ENCODE measurements at regions not wholly inside any gene's neighbourhood (a gene's known extent, or its start where the extent isn't known, plus 50 kb on each side); places are given as distances from the start of the nearest gene placed in this dataset.
A peak's percentile ranks its signal among the peaks of the same experiment; 100 is the strongest.

DNA sequence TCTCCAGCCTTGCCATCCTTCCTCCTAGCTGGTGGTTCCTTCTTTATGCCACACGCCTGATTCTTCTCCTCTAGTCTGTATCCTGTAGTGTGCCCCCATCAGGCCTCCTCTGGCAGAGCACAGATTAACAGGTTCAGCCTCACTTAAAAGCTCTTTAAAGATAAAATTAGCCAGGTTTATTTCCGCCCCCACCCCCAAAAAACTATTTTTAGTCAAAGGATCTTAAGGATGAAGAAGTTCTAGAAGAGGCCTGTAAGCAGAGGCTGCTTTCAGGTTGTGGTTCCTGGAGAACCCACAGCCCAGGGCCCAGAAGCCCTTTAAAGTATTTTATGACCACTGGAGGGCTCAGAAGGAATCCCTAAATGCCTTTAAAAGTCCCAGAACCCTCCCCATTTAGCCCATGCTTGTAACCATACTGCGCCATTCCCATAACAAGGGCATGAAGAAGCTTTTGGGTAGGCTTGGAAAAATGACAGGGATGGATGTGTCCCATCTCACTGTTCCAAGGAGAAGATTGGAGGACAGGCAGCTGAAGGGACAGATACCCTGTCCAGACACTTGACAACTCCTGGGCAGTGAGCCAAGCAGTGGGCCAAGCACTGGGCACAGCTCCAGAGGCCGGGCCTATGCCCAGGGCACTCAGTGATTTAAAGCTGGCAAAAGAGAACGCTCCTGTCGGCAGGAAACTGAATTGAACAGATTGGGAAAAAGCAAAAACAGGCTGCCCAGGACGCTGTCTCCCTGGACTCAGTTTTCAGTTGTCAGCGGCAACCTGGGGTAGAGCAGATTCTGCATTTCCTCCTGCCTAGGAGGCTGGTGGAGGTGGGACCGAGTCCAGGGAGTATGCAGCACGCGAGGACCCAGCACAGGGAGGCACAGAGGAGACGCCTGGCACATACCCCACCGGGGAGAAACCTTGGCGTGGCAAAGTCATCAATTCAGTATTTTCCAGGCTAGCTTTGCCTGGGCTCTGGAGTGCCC, 106.3 kb upstream of the SSBP2 start:
- ChIA-PET RAD21 (ENCODE audit: unreplicated experiment) (interaction anchor here (0.6 to 2.3 kb wide), 10 partner anchors 18 to 568 kb away, joined by 3 to 11 read pairs (median 3); partner anchors contain the start of gene SSBP2), POLR2A (interaction anchor here (0.9 kb wide), 1 partner anchor 53 kb away, joined by 3 read pairs; no protein-coding TSS in a partner anchor), CTCF (interaction anchor here (0.6 to 4.1 kb wide), 30 partner anchors 9 to 456 kb away, joined by 3 to 35 read pairs (median 3); partner anchors contain the start of gene SSBP2), SMC1A (ENCODE audit: uncharacterized antibody, unreplicated experiment) (interaction anchor here (0.8 to 3.9 kb wide), 16 partner anchors 9 to 430 kb away, joined by 3 to 20 read pairs (median 3); no protein-coding TSS in a partner anchor)
- no peak for DNase-seq (ENCODE audit: low read depth, low spot score)
- Histone ChIP-seq H3K36me3 (ENCODE audit: control insufficient read depth in 2 of 2, insufficient read depth in 2 of 2, low read length in 1 of 2) (no peaks in the 10 kb centered on the region), H3K9me3 (replicated peaks; ENCODE audit: control insufficient read depth, insufficient read depth, low read length) (no peaks in the 10 kb centered on the region), H2AFZ (ENCODE audit: control insufficient read depth, low read depth, low read length) (peak overlapping the region; percentile 26), H3K27ac (ENCODE audit: control insufficient read depth, insufficient read depth) (no peak overlapping the region), H4K20me1 (ENCODE audit: control insufficient read depth, insufficient read depth) (no peaks in the 10 kb centered on the region), H3K4me3 (no peak overlapping the region), H3K4me2 (ENCODE audit: control insufficient read depth, insufficient read depth) (no peak overlapping the region), H3K9ac (ENCODE audit: control insufficient read depth, insufficient read depth, low read length) (no peak overlapping the region), H3K4me1 (ENCODE audit: control insufficient read depth, insufficient read depth, low read length) (peaks cover 18% of the 10 kb centered on the region), H3K27me3 (replicated peaks in 1 of 2; ENCODE audit: control insufficient read depth in 2 of 2, insufficient read depth in 2 of 2, low read length in 1 of 2) (no peaks in the 10 kb centered on the region), H3K79me2 (ENCODE audit: control insufficient read depth, insufficient read depth, low read length) (no peaks in the 10 kb centered on the region)
- BruUV-seq (replicated peaks), result no TSS peak
- in situ Hi-C loops (cut with MboI) (no loop called here), intact Hi-C loops (cut with micrococcal nuclease; ENCODE audit: unreplicated experiment) (no loop called here)
- 72% methylated on average over 14 of the region's 14 CpGs for WGBS (ENCODE audit: insufficient coverage, insufficient replicate concordance, low lambda C conversion rate, missing lambda C conversion rate)
- peak; percentile 59 for ATAC-seq
- FAIRE-seq, result no peak
- TF ChIP-seq RAD21 (IDR thresholded peaks at IDR 0.05; ENCODE audit: insufficient read depth, low read depth, low read length), result peak; percentile 26; the same call in 1 of the 2 replicates
- TF ChIP-seq FOS (IDR thresholded peaks at IDR 0.05; ENCODE audit: borderline replicate concordance, extremely low read depth, insufficient read length), result no peak
- TF ChIP-seq, protein P1, sequence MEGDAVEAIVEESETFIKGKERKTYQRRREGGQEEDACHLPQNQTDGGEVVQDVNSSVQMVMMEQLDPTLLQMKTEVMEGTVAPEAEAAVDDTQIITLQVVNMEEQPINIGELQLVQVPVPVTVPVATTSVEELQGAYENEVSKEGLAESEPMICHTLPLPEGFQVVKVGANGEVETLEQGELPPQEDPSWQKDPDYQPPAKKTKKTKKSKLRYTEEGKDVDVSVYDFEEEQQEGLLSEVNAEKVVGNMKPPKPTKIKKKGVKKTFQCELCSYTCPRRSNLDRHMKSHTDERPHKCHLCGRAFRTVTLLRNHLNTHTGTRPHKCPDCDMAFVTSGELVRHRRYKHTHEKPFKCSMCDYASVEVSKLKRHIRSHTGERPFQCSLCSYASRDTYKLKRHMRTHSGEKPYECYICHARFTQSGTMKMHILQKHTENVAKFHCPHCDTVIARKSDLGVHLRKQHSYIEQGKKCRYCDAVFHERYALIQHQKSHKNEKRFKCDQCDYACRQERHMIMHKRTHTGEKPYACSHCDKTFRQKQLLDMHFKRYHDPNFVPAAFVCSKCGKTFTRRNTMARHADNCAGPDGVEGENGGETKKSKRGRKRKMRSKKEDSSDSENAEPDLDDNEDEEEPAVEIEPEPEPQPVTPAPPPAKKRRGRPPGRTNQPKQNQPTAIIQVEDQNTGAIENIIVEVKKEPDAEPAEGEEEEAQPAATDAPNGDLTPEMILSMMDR (IDR thresholded peaks at IDR 0.05 in 2 of 3, conservative IDR thresholded peaks at IDR 0.05 in 1 of 3; ENCODE audit: control insufficient read depth in 2 of 3, extremely low read depth in 1 of 3, insufficient read depth in 1 of 3, low read depth in 3 of 3, low read length in 3 of 3), result peak; percentile 19 to 54 (median 50)
- TF ChIP-seq, protein P2, sequence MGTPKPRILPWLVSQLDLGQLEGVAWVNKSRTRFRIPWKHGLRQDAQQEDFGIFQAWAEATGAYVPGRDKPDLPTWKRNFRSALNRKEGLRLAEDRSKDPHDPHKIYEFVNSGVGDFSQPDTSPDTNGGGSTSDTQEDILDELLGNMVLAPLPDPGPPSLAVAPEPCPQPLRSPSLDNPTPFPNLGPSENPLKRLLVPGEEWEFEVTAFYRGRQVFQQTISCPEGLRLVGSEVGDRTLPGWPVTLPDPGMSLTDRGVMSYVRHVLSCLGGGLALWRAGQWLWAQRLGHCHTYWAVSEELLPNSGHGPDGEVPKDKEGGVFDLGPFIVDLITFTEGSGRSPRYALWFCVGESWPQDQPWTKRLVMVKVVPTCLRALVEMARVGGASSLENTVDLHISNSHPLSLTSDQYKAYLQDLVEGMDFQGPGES (IDR thresholded peaks at IDR 0.05), result no peak
- TF ChIP-seq, protein P3, sequence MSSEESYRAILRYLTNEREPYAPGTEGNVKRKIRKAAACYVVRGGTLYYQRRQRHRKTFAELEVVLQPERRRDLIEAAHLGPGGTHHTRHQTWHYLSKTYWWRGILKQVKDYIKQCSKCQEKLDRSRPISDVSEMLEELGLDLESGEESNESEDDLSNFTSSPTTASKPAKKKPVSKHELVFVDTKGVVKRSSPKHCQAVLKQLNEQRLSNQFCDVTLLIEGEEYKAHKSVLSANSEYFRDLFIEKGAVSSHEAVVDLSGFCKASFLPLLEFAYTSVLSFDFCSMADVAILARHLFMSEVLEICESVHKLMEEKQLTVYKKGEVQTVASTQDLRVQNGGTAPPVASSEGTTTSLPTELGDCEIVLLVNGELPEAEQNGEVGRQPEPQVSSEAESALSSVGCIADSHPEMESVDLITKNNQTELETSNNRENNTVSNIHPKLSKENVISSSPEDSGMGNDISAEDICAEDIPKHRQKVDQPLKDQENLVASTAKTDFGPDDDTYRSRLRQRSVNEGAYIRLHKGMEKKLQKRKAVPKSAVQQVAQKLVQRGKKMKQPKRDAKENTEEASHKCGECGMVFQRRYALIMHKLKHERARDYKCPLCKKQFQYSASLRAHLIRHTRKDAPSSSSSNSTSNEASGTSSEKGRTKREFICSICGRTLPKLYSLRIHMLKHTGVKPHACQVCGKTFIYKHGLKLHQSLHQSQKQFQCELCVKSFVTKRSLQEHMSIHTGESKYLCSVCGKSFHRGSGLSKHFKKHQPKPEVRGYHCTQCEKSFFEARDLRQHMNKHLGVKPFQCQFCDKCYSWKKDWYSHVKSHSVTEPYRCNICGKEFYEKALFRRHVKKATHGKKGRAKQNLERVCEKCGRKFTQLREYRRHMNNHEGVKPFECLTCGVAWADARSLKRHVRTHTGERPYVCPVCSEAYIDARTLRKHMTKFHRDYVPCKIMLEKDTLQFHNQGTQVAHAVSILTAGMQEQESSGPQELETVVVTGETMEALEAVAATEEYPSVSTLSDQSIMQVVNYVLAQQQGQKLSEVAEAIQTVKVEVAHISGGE (CRISPR knock-in tag; IDR thresholded peaks at IDR 0.05), result no peak
- 0 out of 2 replicates have a peak, but pooled peaks have one; percentile 10 for TF ChIP-seq IKZF1 (conservative IDR thresholded peaks at IDR 0.05)
- no peak for TF ChIP-seq GATAD2B (conservative IDR thresholded peaks at IDR 0.05; ENCODE audit: low read depth)
- no peak for TF ChIP-seq SMAD1 (IDR thresholded peaks at IDR 0.05; ENCODE audit: low read depth, partially characterized antibody)
- no peak for TF ChIP-seq JUNB (IDR thresholded peaks at IDR 0.05)
- TF ChIP-seq, protein P4, sequence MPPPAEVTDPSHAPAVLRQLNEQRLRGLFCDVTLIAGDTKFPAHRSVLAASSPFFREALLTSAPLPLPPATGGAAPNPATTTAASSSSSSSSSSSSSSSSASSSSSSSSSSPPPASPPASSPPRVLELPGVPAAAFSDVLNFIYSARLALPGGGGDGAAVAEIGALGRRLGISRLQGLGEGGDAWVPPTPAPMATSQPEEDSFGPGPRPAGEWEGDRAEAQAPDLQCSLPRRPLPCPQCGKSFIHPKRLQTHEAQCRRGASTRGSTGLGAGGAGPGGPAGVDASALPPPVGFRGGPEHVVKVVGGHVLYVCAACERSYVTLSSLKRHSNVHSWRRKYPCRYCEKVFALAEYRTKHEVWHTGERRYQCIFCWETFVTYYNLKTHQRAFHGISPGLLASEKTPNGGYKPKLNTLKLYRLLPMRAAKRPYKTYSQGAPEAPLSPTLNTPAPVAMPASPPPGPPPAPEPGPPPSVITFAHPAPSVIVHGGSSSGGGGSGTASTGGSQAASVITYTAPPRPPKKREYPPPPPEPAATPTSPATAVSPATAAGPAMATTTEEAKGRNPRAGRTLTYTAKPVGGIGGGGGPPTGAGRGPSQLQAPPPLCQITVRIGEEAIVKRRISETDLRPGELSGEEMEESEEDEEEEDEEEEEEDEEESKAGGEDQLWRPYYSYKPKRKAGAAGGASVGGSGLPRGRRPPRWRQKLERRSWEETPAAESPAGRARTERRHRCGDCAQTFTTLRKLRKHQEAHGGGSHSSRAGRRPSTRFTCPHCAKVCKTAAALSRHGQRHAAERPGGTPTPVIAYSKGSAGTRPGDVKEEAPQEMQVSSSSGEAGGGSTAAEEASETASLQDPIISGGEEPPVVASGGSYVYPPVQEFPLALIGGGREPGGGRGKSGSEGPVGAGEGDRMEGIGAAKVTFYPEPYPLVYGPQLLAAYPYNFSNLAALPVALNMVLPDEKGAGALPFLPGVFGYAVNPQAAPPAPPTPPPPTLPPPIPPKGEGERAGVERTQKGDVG (CRISPR knock-in tag; IDR thresholded peaks at IDR 0.05), result no peak
- TF ChIP-seq NBN (IDR thresholded peaks at IDR 0.05), result no peak
- no peak for TF ChIP-seq SIX5 (IDR thresholded peaks at IDR 0.05; ENCODE audit: low read depth, low read length, severe bottlenecking)

All from GM12878 (cell line).